Fibroblast of lung (primary cell): ENCODE measurements at regions not wholly inside any gene's neighbourhood (a gene's known extent, or its start where the extent isn't known, plus 50 kb on each side); places are given as distances from the start of the nearest gene placed in this dataset.

ENCODE experiments used
- DNase-seq, 2 donors: peaks; one replicate each; pipeline versions ENCODE4 v3.0.0 to v3.0.0-alpha.2; 2010; ENCODE audit warnings: low read depth in 2 of 2
- H2AFZ ChIP-seq: 2 replicates; pipeline ENCODE4 v1.5.1; 2012; ENCODE audit warnings: low read length, control low read depth, inconsistent platforms
- H3K27ac ChIP-seq: 2 replicates; pipeline ENCODE4 v1.5.1; 2011; ENCODE audit warnings: low read length, control low read depth; ENCODE audit not compliant: insufficient read depth
- H3K27me3 ChIP-seq: 2 replicates; pipeline ENCODE4 v1.5.1; 2011; ENCODE audit warnings: mild to moderate bottlenecking, low read length; ENCODE audit not compliant: control insufficient read depth, insufficient read depth
- H3K36me3 ChIP-seq: 2 replicates; pipeline ENCODE4 v1.5.1; 2011; ENCODE audit warnings: low read length; ENCODE audit not compliant: control insufficient read depth, insufficient read depth
- H3K4me1 ChIP-seq: 2 replicates; pipeline ENCODE4 v1.5.1; 2011; ENCODE audit warnings: low read length; ENCODE audit not compliant: control insufficient read depth, insufficient read depth; ENCODE audit errors: extremely low read depth
- H3K4me2 ChIP-seq: 2 replicates; pipeline ENCODE4 v1.5.1; 2011; ENCODE audit warnings: low read length, control low read depth; ENCODE audit not compliant: insufficient read depth; ENCODE audit errors: extremely low read depth
- H3K4me3 ChIP-seq, 4 experiments: fragments of 200-600 bp in 1 of 4; sonication (generic) in 1 of 4; replicated peaks in 1 of 4; 2 replicates each; pipeline ENCODE4 v1.5.1; 2011 to 2016; ENCODE audit warnings: low read length in 4 of 4, low read depth in 3 of 4, mild to moderate bottlenecking in 3 of 4, control low read depth in 2 of 4, inconsistent platforms in 1 of 4, mixed read lengths in 1 of 4; ENCODE audit not compliant: insufficient read depth in 1 of 4; ENCODE audit errors: control extremely low read depth in 1 of 4
- H3K79me2 ChIP-seq: 2 replicates; pipeline ENCODE4 v1.5.1; 2012; ENCODE audit warnings: mild to moderate bottlenecking, low read length, inconsistent platforms; ENCODE audit not compliant: control insufficient read depth, insufficient read depth
- H3K9ac ChIP-seq: 2 replicates; pipeline ENCODE4 v1.5.1; 2011; ENCODE audit warnings: mild to moderate bottlenecking, low read length, control low read depth; ENCODE audit not compliant: insufficient read depth
- H3K9me3 ChIP-seq: 2 replicates; pipeline ENCODE4 v1.5.1; 2012; ENCODE audit warnings: low read depth, low read length; ENCODE audit not compliant: control insufficient read depth, insufficient read depth
- H4K20me1 ChIP-seq: 2 replicates; pipeline ENCODE4 v1.5.1; 2011; ENCODE audit warnings: low read length; ENCODE audit not compliant: control insufficient read depth, insufficient read depth; ENCODE audit errors: extremely low read depth
- CTCF ChIP-seq, 2 donors: IDR thresholded peaks in 1 of 2; conservative IDR thresholded peaks in 1 of 2; 1 replicate in 1 of 2; 2 replicates in 1 of 2; pipeline ENCODE4 v1.5.1; 2011 to 2012; ENCODE audit warnings: low read length in 2 of 2, control low read depth in 1 of 2, inconsistent platforms in 1 of 2, low read depth in 1 of 2, mild to moderate bottlenecking in 1 of 2
- EZH2 ChIP-seq: IDR thresholded peaks from 2 replicates; pipeline ENCODE4 v1.5.1; 2012; ENCODE audit warnings: low read length, control low read depth, mild to moderate bottlenecking; ENCODE audit errors: missing control alignments

GRCh38 chr5:90227683-90228082 is 181.9 kb downstream of the CETN3 start:
- TF ChIP-seq CTCF (conservative IDR thresholded peaks at IDR 0.05 in 1 of 2, IDR thresholded peaks at IDR 0.05 in 1 of 2; ENCODE audit: low read depth in 1 of 2, low read length in 2 of 2) (no peak), EZH2 (no peak)
- Histone ChIP-seq H3K4me3 (no peak overlapping the region), H2AFZ (no peak overlapping the region), H3K79me2 (no peaks in the 10 kb centered on the region), H3K36me3 (no peaks in the 10 kb centered on the region), H3K4me2 (no peak overlapping the region), H3K9ac (no peak overlapping the region), H3K27me3 (no peaks in the 10 kb centered on the region), H3K4me1 (no peaks in the 10 kb centered on the region), H3K9me3 (no peaks in the 10 kb centered on the region), H3K27ac (no peak overlapping the region), H4K20me1 (no peaks in the 10 kb centered on the region)
- DNase-seq = no peak

GRCh38 chr5:90226433-90227099 is 183.0 kb downstream of the CETN3 start:
- Histone ChIP-seq H2AFZ (no peak overlapping the region), H3K4me3 (no peak overlapping the region), H3K79me2 (no peaks in the 10 kb centered on the region), H3K36me3 (no peaks in the 10 kb centered on the region), H3K4me2 (no peak overlapping the region), H3K27ac (no peak overlapping the region), H3K9ac (no peak overlapping the region), H3K4me1 (no peaks in the 10 kb centered on the region), H3K9me3 (no peaks in the 10 kb centered on the region), H4K20me1 (no peaks in the 10 kb centered on the region), H3K27me3 (no peaks in the 10 kb centered on the region)
- TF ChIP-seq CTCF (conservative IDR thresholded peaks at IDR 0.05 in 1 of 2, IDR thresholded peaks at IDR 0.05 in 1 of 2; ENCODE audit: low read depth in 1 of 2, low read length in 2 of 2) = no peak
- no peak for TF ChIP-seq EZH2
- DNase-seq = no peak

- Histone ChIP-seq H3K4me3 (no peak overlapping the region), H3K79me2 (no peaks in the 10 kb centered on the region), H3K4me1 (no peaks in the 10 kb centered on the region), H2AFZ (no peak overlapping the region), H3K9me3 (no peaks in the 10 kb centered on the region), H3K27me3 (no peaks in the 10 kb centered on the region), H3K9ac (no peak overlapping the region), H4K20me1 (no peaks in the 10 kb centered on the region), H3K27ac (no peak overlapping the region), H3K4me2 (no peak overlapping the region), H3K36me3 (no peaks in the 10 kb centered on the region)
- no peak for DNase-seq
- TF ChIP-seq EZH2 (no peak), CTCF (conservative IDR thresholded peaks at IDR 0.05 in 1 of 2, IDR thresholded peaks at IDR 0.05 in 1 of 2; ENCODE audit: low read depth in 1 of 2, low read length in 2 of 2) (no peak)
These were observed 185.2 kb downstream of the CETN3 start for GRCh38 chr5:90224342-90224741.
